ENCODE measurements at regions not wholly inside any gene's neighbourhood (a gene's known extent, or its start where the extent isn't known, plus 50 kb on each side); places are given as distances from the start of the nearest gene placed in this dataset.
A peak's percentile ranks its signal among the peaks of the same experiment; 100 is the strongest.

GRCh38 chr13:67518785-67519184, 288.6 kb upstream of the PCDH9 start:
- H3K4ac ChIP-seq (replicated peaks; ENCODE audit: insufficient read length, low read depth, low read length), result no peak overlapping the region
- no peak overlapping the region for H3K56ac ChIP-seq (replicated peaks; ENCODE audit: insufficient read length, low read depth, low read length)
- DNase-seq (ENCODE audit: low read depth in 1 of 2, low spot score in 2 of 2) (no peak), FAIRE-seq (no peak)
- no peak overlapping the region for H2AFZ ChIP-seq (ENCODE audit: low read length)
- H3K23ac ChIP-seq (ENCODE audit: insufficient read length), result no peak overlapping the region
- no peak overlapping the region for H2BK12ac ChIP-seq (ENCODE audit: low read depth, low read length)
- ChIA-PET POLR2A (ENCODE audit: partially characterized antibody) (no interaction called here), CTCF (ENCODE audit: partially characterized antibody) (no interaction called here)
- no peak overlapping the region for H3K14ac ChIP-seq (ENCODE audit: insufficient read length)
- H3K18ac ChIP-seq (ENCODE audit: extremely low read depth, low read length), result no peak overlapping the region
- H3K36me3 ChIP-seq (ENCODE audit: control insufficient read depth in 2 of 4, insufficient read depth in 4 of 4, low read length in 3 of 4), result no peaks in the 10 kb centered on the region
- H3K4me3 ChIP-seq (ENCODE audit: extremely low read depth in 1 of 4, insufficient read depth in 2 of 4, low read depth in 3 of 4, low read length in 4 of 4), result no peak overlapping the region; a peak in 1 of 8 replicates
- no peak overlapping the region for H2BK120ac ChIP-seq (replicated peaks; ENCODE audit: low read depth, low read length)
- H3K23me2 ChIP-seq (ENCODE audit: low read depth, low read length), result no peaks in the 10 kb centered on the region
- H2AK5ac ChIP-seq (ENCODE audit: low read depth, low read length), result no peak overlapping the region
- TF ChIP-seq ZNF274 (IDR thresholded peaks at IDR 0.05; ENCODE audit: borderline replicate concordance, extremely low read depth, low read length) (no peak), YY1 (IDR thresholded peaks at IDR 0.05; ENCODE audit: low read depth, low read length) (0 out of 2 replicates have a peak, but pooled peaks have one; percentile 28), NRF1 (IDR thresholded peaks at IDR 0.05; ENCODE audit: low read depth, low read length) (no peak), SIX5 (IDR thresholded peaks at IDR 0.05; ENCODE audit: low read depth, low read length) (peak; percentile 26), EP300 (IDR thresholded peaks at IDR 0.05; ENCODE audit: borderline replicate concordance in 1 of 2, low read depth in 2 of 2, low read length in 2 of 2) (0 out of 3 replicates have a peak, but pooled peaks of 1 of the 2 experiments have one; percentile 34), NANOG (IDR thresholded peaks at IDR 0.05; ENCODE audit: insufficient read depth, low read depth, low read length, poor library complexity, severe bottlenecking) (peak; percentile 29)
- no peaks in the 10 kb centered on the region for H3K27me3 ChIP-seq (replicated peaks in 1 of 4; ENCODE audit: control insufficient read depth in 3 of 4, extremely low read depth in 1 of 4, insufficient read depth in 3 of 4, low read length in 3 of 4)
- H3K27ac ChIP-seq (ENCODE audit: low read depth, low read length), result no peak overlapping the region
- H4K8ac ChIP-seq (ENCODE audit: extremely low read depth, insufficient read depth, low read length), result no peak overlapping the region
- WGBS, 2 experiments (ENCODE audit: extremely low coverage in 1 of 2, insufficient coverage in 1 of 2, insufficient read length in 1 of 2, insufficient replicate concordance in 2 of 2, low coverage in 1 of 2, low lambda C conversion rate in 2 of 2, missing lambda C conversion rate in 1 of 2), result 35% methylated on average over 1 of the region's 1 CpG; no CpG with 5 or more reads in 1 of the 2 experiments
- H3K79me2 ChIP-seq (ENCODE audit: control insufficient read depth in 1 of 2, insufficient read depth in 2 of 2, low read length in 2 of 2), result no peaks in the 10 kb centered on the region
- no peak overlapping the region for H2BK5ac ChIP-seq (ENCODE audit: low read depth, low read length)
- no peaks in the 10 kb centered on the region for H4K20me1 ChIP-seq (replicated peaks in 1 of 2; ENCODE audit: control insufficient read depth in 1 of 2, insufficient read depth in 2 of 2, low read length in 2 of 2)
- no peak overlapping the region for H2BK20ac ChIP-seq (ENCODE audit: low read length)
- H3K79me1 ChIP-seq (ENCODE audit: low read depth, low read length), result no peaks in the 10 kb centered on the region
- no peak overlapping the region for H4K5ac ChIP-seq (ENCODE audit: insufficient read length, low read depth, low read length)
- H3K9me3 ChIP-seq (ENCODE audit: insufficient read depth in 2 of 2, low read depth in 1 of 2, low read length in 1 of 2), result no peaks in the 10 kb centered on the region
- H3K4me2 ChIP-seq (ENCODE audit: insufficient read depth in 1 of 2, low read depth in 2 of 2, low read length in 2 of 2), result peak overlapping the region in 1 of 2 experiments; percentile 26; a peak in 3 of 4 replicates
- no peak overlapping the region for H4K91ac ChIP-seq (replicated peaks; ENCODE audit: insufficient read length, low read length)
- H2BK15ac ChIP-seq (ENCODE audit: low read length), result no peak overlapping the region
- no peak overlapping the region for H3K9ac ChIP-seq (replicated peaks in 1 of 4; ENCODE audit: extremely low read depth in 1 of 4, low read depth in 3 of 4, low read length in 3 of 4)
- H3K4me1 ChIP-seq (replicated peaks in 1 of 4; ENCODE audit: control insufficient read depth in 3 of 4, insufficient read depth in 4 of 4, low read length in 3 of 4), result peaks cover 0 to 8% (median 1%) of the 10 kb centered on the region in 4 experiments; a peak in 4 of 7 replicates

All from H1 (cell line).